HepG2 (cell line): ENCODE measurements at regions not wholly inside any gene's neighbourhood (a gene's known extent, or its start where the extent isn't known, plus 50 kb on each side); places are given as distances from the start of the nearest gene placed in this dataset.
A peak's percentile ranks its signal among the peaks of the same experiment; 100 is the strongest.

ENCODE experiments used
- ATAC-seq: fragments of 200-7000 bp; cut with Tn5 transposase; 3 replicates; pipeline ENCODE4 v1.9.1; 2020; ENCODE audit warnings: mild to moderate bottlenecking, moderate library complexity
- BruUV-seq: library from RNA; stranded (reverse); fragments of 400-500 nt; replicated peaks from 2 replicates; lab custom pipeline; 2021; lab: Mats Ljungman, UMichigan
- CTCF ChIA-PET: fragments of 300-600 bp; formaldehyde crosslinking; extraction: SDS; loops from one replicate; lab custom pipeline; 2021; ENCODE audit warnings: low total read pairs, inconsistent platforms, low intra/inter-chr PET ratio; lab: Yijun Ruan, JAX
- POLR2A ChIA-PET: fragments of 350-600 bp; sonication (Branson Sonifier 250); formaldehyde crosslinking; loops from one replicate; lab custom pipeline; 2020; ENCODE audit warnings: antibody characterized with exemption, inconsistent platforms; lab: Yijun Ruan, JAX
- DNase-seq: peaks from one replicate; pipeline ENCODE4 v3.0.0-alpha.2; 2015; ENCODE audit warnings: low spot score
- FAIRE-seq: peaks from 3 replicates; lab custom pipeline; 2011; peaks lifted over from hg19 to GRCh38; lab: Jason Lieb, UNC
- H2AFZ ChIP-seq: one replicate; pipeline ENCODE4 v1.6.1; 2011; ENCODE audit warnings: low read length, inconsistent platforms
- H3K27ac ChIP-seq: fragments of 300-600 bp; 3 replicates; pipeline ENCODE4 v1.8.0; 2011; ENCODE audit warnings: mixed run types, mild to moderate bottlenecking, mixed read lengths, low read length, inconsistent platforms; ENCODE audit not compliant: insufficient read depth; ENCODE audit errors: extremely low read length
- H3K27me3 ChIP-seq, 2 experiments: fragments of 200-600 bp in 1 of 2; 2 replicates in 1 of 2; 3 replicates in 1 of 2; pipeline versions ENCODE4 v1.6.0 to v1.8.0; 2011; ENCODE audit warnings: low read length in 2 of 2, mild to moderate bottlenecking in 2 of 2, moderate library complexity in 2 of 2, inconsistent platforms in 1 of 2; ENCODE audit not compliant: insufficient read depth in 2 of 2, control insufficient read depth in 1 of 2
- H3K36me3 ChIP-seq, 2 experiments: fragments of 200-600 bp in 1 of 2; replicated peaks in 1 of 2; 2 replicates in 1 of 2; 3 replicates in 1 of 2; pipeline versions ENCODE4 v1.5.1 to v1.8.0; 2011; ENCODE audit warnings: low read length in 2 of 2, inconsistent platforms in 1 of 2; ENCODE audit not compliant: insufficient read depth in 2 of 2, control insufficient read depth in 1 of 2
- H3K4me1 ChIP-seq: 2 replicates; pipeline ENCODE4 v1.5.1; 2012; ENCODE audit warnings: low read length, inconsistent platforms; ENCODE audit not compliant: insufficient read depth
- H3K4me2 ChIP-seq: 2 replicates; pipeline ENCODE4 v1.6.0; 2011; ENCODE audit warnings: low read depth, low read length, inconsistent platforms
- H3K4me3 ChIP-seq, 3 experiments: fragments of 200-600 bp in 1 of 3; sonication (generic), shearing (Covaris generic) in 1 of 3; replicated peaks in 1 of 3; 2 replicates each; pipeline ENCODE4 v1.5.1; 2011 to 2016; ENCODE audit warnings: low read length in 3 of 3, inconsistent platforms in 2 of 3, low read depth in 2 of 3, mild to moderate bottlenecking in 2 of 3, control low read depth in 1 of 3, mixed read lengths in 1 of 3; ENCODE audit not compliant: insufficient read depth in 1 of 3
- H3K79me2 ChIP-seq: one replicate; pipeline ENCODE4 v1.6.1; 2011; ENCODE audit warnings: low read length, inconsistent platforms; ENCODE audit not compliant: insufficient read depth
- H3K9ac ChIP-seq: 2 replicates; pipeline ENCODE4 v1.6.0; 2011; ENCODE audit warnings: mild to moderate bottlenecking, low read depth, low read length, inconsistent platforms; ENCODE audit not compliant: insufficient read depth
- H3K9me3 ChIP-seq: 2 replicates; pipeline ENCODE4 v1.5.1; 2012; ENCODE audit warnings: mild to moderate bottlenecking, low read length
- H4K20me1 ChIP-seq: 2 replicates; pipeline ENCODE4 v1.6.0; 2011; ENCODE audit warnings: inconsistent platforms, mild to moderate bottlenecking, low read length, moderate library complexity; ENCODE audit not compliant: insufficient read depth
- CCAR2 ChIP-seq: fragments of 200-400 bp; formaldehyde crosslinking; optimal IDR thresholded peaks from 2 replicates; pipeline ENCODE3; 2018; ENCODE audit warnings: low read depth, mild to moderate bottlenecking, low read length, moderate library complexity
- RBAK ChIP-seq: sonication (generic); formaldehyde crosslinking; IDR thresholded peaks from 2 replicates; pipeline ENCODE4 v1.5.1; 2020; ENCODE audit warnings: mild to moderate bottlenecking, missing genetic modification reagents
- STAT5B ChIP-seq: sonication (generic); formaldehyde crosslinking; IDR thresholded peaks from 2 replicates; pipeline ENCODE4 v1.4.0; 2020; ENCODE audit warnings: missing genetic modification reagents
- TOE1 ChIP-seq: sonication (generic); formaldehyde crosslinking; IDR thresholded peaks from 2 replicates; pipeline ENCODE4 v1.4.0; 2020; ENCODE audit warnings: mild to moderate bottlenecking, missing genetic modification reagents
- ZNF350 ChIP-seq: sonication (generic); formaldehyde crosslinking; IDR thresholded peaks from 2 replicates; pipeline ENCODE4 v1.4.0; 2020; ENCODE audit warnings: mild to moderate bottlenecking, low read depth, missing genetic modification reagents, borderline replicate concordance
- ZNF367 ChIP-seq: sonication (generic); formaldehyde crosslinking; IDR thresholded peaks from 2 replicates; pipeline ENCODE4 v1.4.0; 2020; ENCODE audit warnings: missing genetic modification reagents, borderline replicate concordance
- ZNF576 ChIP-seq: sonication (generic); formaldehyde crosslinking; IDR thresholded peaks from 2 replicates; pipeline ENCODE4 v1.4.0; 2020; ENCODE audit warnings: mild to moderate bottlenecking, missing genetic modification reagents
- ZNF629 ChIP-seq: sonication (generic); formaldehyde crosslinking; conservative IDR thresholded peaks from 2 replicates; pipeline ENCODE4 v1.5.0; 2020; ENCODE audit warnings: missing genetic modification reagents
- ZNF687 ChIP-seq: sonication (generic); formaldehyde crosslinking; IDR thresholded peaks from 2 replicates; pipeline ENCODE4 v1.5.1; 2020; ENCODE audit warnings: mild to moderate bottlenecking, missing genetic modification reagents, moderate library complexity
- ZNF850 ChIP-seq: sonication (generic); formaldehyde crosslinking; conservative IDR thresholded peaks from 2 replicates; pipeline ENCODE4 v1.9.0; 2021; ENCODE audit warnings: mild to moderate bottlenecking, missing genetic modification reagents
- ZNF891 ChIP-seq: sonication (generic); formaldehyde crosslinking; IDR thresholded peaks from 2 replicates; pipeline ENCODE4 v1.5.0; 2020; ENCODE audit warnings: mild to moderate bottlenecking, missing genetic modification reagents
- WGBS: methylation state at CpG from one replicate; pipeline ENCODE4 v1.1.6; 2017; ENCODE audit warnings: low lambda C conversion rate; 5-methylcytosine and 5-hydroxymethylcytosine counted together
- in situ Hi-C: cut with HindIII; loops from 2 replicates; pipeline ENCODE4 v1.10.0; 2017; ENCODE audit warnings: low pct_unique_long_range_greater_than_20kb; ENCODE audit not compliant: extremely low pct_ligation_motif_present
- intact Hi-C: fragments of 100-400 bp; cut with micrococcal nuclease; formaldehyde crosslinking; loops from one replicate; pipeline ENCODE4 v1.10.0; 2022; ENCODE audit not compliant: unreplicated experiment

GRCh38 chr2:16509042-16509441 is 156.6 kb downstream of the CYRIA start:
- no peak overlapping the region for H3K9ac ChIP-seq
- no peak overlapping the region for H3K27ac ChIP-seq
- H3K36me3 ChIP-seq: no peaks in the 10 kb centered on the region
- ATAC-seq: no peak
- H3K4me3 ChIP-seq: no peak overlapping the region
- no peak overlapping the region for H2AFZ ChIP-seq
- WGBS: 42% methylated on average over 3 of the region's 3 CpGs
- in situ Hi-C loops: loop anchor here (10.0 kb wide), 1 partner anchor 874 kb away; no protein-coding TSS in a partner anchor
- TF ChIP-seq ZNF367 (CRISPR knock-in tag): no peak
- TF ChIP-seq ZNF629 (CRISPR knock-in tag): 0 out of 2 replicates have a peak, but pooled peaks have one; percentile 34
- TF ChIP-seq, all 625 proteins: peak for 1
- FAIRE-seq (no peak), DNase-seq (no peak)
- CTCF ChIA-PET: interaction anchor here (1.0 kb wide), 1 partner anchor 569 kb away, joined by 5 read pairs; no protein-coding TSS in a partner anchor
- no TSS peak for BruUV-seq
- POLR2A ChIA-PET: no interaction called here
- no peaks in the 10 kb centered on the region for H3K9me3 ChIP-seq
- no peaks in the 10 kb centered on the region for H4K20me1 ChIP-seq
- peaks cover 12% of the 10 kb centered on the region for H3K4me1 ChIP-seq
- intact Hi-C loops: loop anchor here (2.0 to 5.0 kb wide), 2 partner anchors 570 to 872 kb away; no protein-coding TSS in a partner anchor
- no peaks in the 10 kb centered on the region for H3K79me2 ChIP-seq
- H3K27me3 ChIP-seq: peaks cover 0 to 22% of the 10 kb centered on the region in 2 experiments; a peak in 3 of 5 replicates
- no peak overlapping the region for H3K4me2 ChIP-seq

GRCh38 chr2:16508490-16508851 is 157.2 kb downstream of the CYRIA start:
- no TSS peak for BruUV-seq
- Histone ChIP-seq H3K9ac (no peak overlapping the region), H3K27me3 (peaks cover 0 to 22% of the 10 kb centered on the region in 2 experiments; a peak in 3 of 5 replicates), H4K20me1 (no peaks in the 10 kb centered on the region), H2AFZ (no peak overlapping the region), H3K4me2 (peak overlapping the region; percentile 37; the same call in 1 of the 2 replicates), H3K4me1 (peaks cover 12% of the 10 kb centered on the region), H3K4me3 (peak overlapping the region in 1 of 3 experiments; percentile 31; a peak in 1 of 6 replicates), H3K9me3 (no peaks in the 10 kb centered on the region), H3K36me3 (no peaks in the 10 kb centered on the region), H3K27ac (no peak overlapping the region), H3K79me2 (no peaks in the 10 kb centered on the region)
- DNase-seq (no peak), ATAC-seq (no peak), FAIRE-seq (no peak)
- CTCF ChIA-PET: interaction anchor here (1.0 kb wide), 1 partner anchor 569 kb away, joined by 5 read pairs; no protein-coding TSS in a partner anchor
- POLR2A ChIA-PET: no interaction called here
- in situ Hi-C loops (loop anchor here (10.0 kb wide), 1 partner anchor 874 kb away; no protein-coding TSS in a partner anchor), intact Hi-C loops (loop anchor here (2.0 to 5.0 kb wide), 2 partner anchors 570 to 871 kb away; no protein-coding TSS in a partner anchor)
- 16% methylated on average over 12 of the region's 12 CpGs for WGBS
- 0 out of 2 replicates have a peak, but pooled peaks have one; percentile 3 for TF ChIP-seq STAT5B (CRISPR knock-in tag)
- TF ChIP-seq ZNF850: no peak
- TF ChIP-seq ZNF350 (CRISPR knock-in tag): no peak
- no peak for TF ChIP-seq CCAR2
- no peak for TF ChIP-seq ZNF891 (CRISPR knock-in tag)
- TF ChIP-seq ZNF687: no peak
- no peak for TF ChIP-seq TOE1 (CRISPR knock-in tag)
- TF ChIP-seq RBAK (CRISPR knock-in tag): no peak
- no peak for TF ChIP-seq ZNF576 (CRISPR knock-in tag)
